ENCODE measurements at regions not wholly inside any gene's neighbourhood (a gene's known extent, or its start where the extent isn't known, plus 50 kb on each side); places are given as distances from the start of the nearest gene placed in this dataset.

GRCh38 chr2:151032741-151033191 is 228.9 kb downstream of the RBM43 start:
- TF ChIP-seq CTCF (IDR thresholded peaks at IDR 0.05): no peak
- TF ChIP-seq FOXK1 (CRISPR knock-in tag; IDR thresholded peaks at IDR 0.05): no peak
- no peak for TF ChIP-seq ZNF121 (CRISPR knock-in tag; IDR thresholded peaks at IDR 0.05)
- TF ChIP-seq RORB (CRISPR knock-in tag; IDR thresholded peaks at IDR 0.05): no peak

All from WTC11 (cell line).